ENCODE measurements at regions not wholly inside any gene's neighbourhood (a gene's known extent, or its start where the extent isn't known, plus 50 kb on each side); places are given as distances from the start of the nearest gene placed in this dataset.
"Not testable (repeated sequence)": the region's sequence is repeated elsewhere in the genome, so short reads cannot be mapped to it uniquely, and the experiment has no call there.

GRCh38 chr18:59038295-59039039 lies 101.2 kb upstream of the SEC11C start:
- DNase-seq (ENCODE audit: insufficient read length, low spot score): no peak
- peak; percentile 87 for FAIRE-seq
- TF ChIP-seq PAX5 (IDR thresholded peaks at IDR 0.05; ENCODE audit: insufficient read depth, low read length, severe bottlenecking) (no peak), POLR2AphosphoS5 (IDR thresholded peaks at IDR 0.05; ENCODE audit: low read depth, low read length) (no peak)

- DNase-seq (ENCODE audit: insufficient read length, low spot score); FAIRE-seq: not testable (repeated sequence)
These were observed 100.7 kb upstream of the SEC11C start for GRCh38 chr18:59039040-59039320.

DNA sequence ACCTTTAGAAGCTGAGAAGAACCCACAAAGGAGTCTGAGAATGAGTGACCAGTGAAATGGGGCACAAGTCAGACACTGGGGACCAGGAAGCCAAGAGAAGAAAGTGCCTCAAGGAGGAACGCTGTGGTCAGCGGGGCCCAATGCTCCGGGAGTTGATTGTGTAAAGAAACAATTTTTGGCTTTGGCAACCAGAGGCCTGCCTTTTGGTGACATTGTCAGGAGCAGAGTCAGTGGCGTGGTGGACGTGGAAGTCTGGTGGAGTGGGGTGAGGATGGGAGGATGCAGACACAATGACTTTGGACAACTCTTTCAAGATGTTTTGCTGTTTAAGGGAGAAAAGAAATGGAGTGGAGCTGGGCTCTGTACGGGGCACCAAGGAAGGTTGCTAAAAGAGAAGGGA lies 100.2 kb upstream of the SEC11C start:
- DNase-seq (ENCODE audit: insufficient read length, low spot score) (no peak), FAIRE-seq (no peak)
- TF ChIP-seq PAX5 (IDR thresholded peaks at IDR 0.05; ENCODE audit: insufficient read depth, low read length, severe bottlenecking) (no peak), SPI1 (IDR thresholded peaks at IDR 0.05; ENCODE audit: low read depth, low read length) (no peak), POU2F2 (IDR thresholded peaks at IDR 0.05; ENCODE audit: low read depth, low read length) (no peak), POLR2AphosphoS5 (IDR thresholded peaks at IDR 0.05; ENCODE audit: low read depth, low read length) (no peak), TAF1 (IDR thresholded peaks at IDR 0.05; ENCODE audit: low read depth, low read length) (no peak), POLR2A (IDR thresholded peaks at IDR 0.05; ENCODE audit: low read depth, low read length) (no peak)

- TF ChIP-seq SPI1 (IDR thresholded peaks at IDR 0.05; ENCODE audit: low read depth, low read length) (no peak), PAX5 (IDR thresholded peaks at IDR 0.05; ENCODE audit: insufficient read depth, low read length, severe bottlenecking) (no peak), POU2F2 (IDR thresholded peaks at IDR 0.05; ENCODE audit: low read depth, low read length) (no peak), POLR2AphosphoS5 (IDR thresholded peaks at IDR 0.05; ENCODE audit: low read depth, low read length) (no peak), POLR2A (IDR thresholded peaks at IDR 0.05; ENCODE audit: low read depth, low read length) (no peak), TAF1 (IDR thresholded peaks at IDR 0.05; ENCODE audit: low read depth, low read length) (no peak)
These were observed 98.9 kb upstream of the SEC11C start for GRCh38 chr18:59040770-59041148.

DNA sequence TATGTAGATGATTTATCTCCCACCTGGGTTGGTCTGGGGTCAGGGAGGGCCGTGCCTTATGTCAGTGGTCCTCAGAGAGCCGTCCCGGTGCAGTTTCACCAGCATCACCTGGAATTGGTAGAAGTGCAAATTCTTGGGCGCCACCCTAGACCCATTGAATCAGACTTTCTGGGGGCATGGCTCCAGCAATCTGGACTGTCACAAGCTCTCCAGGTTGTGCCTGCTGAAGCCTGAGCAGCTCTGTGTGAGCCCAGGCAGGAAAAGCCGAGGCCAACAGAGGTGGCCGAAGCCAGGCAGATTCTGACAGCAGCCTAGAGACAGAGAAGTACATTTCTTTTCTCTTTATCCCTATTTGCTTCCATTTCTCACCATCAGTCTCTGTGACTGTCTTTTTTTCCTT lies 98.4 kb upstream of the SEC11C start:
- FAIRE-seq: no peak

More at GRCh38 chr18:59040770-59041148, 98.9 kb upstream of the SEC11C start:
- FAIRE-seq: no peak
- DNase-seq (ENCODE audit: insufficient read length, low spot score): no peak

GRCh38 chr18:59041819-59042815 lies 97.6 kb upstream of the SEC11C start:
- no peak for DNase-seq (ENCODE audit: insufficient read length, low spot score)
- TF ChIP-seq TAF1 (IDR thresholded peaks at IDR 0.05; ENCODE audit: low read depth, low read length) (no peak), PAX5 (IDR thresholded peaks at IDR 0.05; ENCODE audit: insufficient read depth, low read length, severe bottlenecking) (no peak), POU2F2 (IDR thresholded peaks at IDR 0.05; ENCODE audit: low read depth, low read length) (no peak), SPI1 (IDR thresholded peaks at IDR 0.05; ENCODE audit: low read depth, low read length) (no peak), POLR2A (IDR thresholded peaks at IDR 0.05; ENCODE audit: low read depth, low read length) (no peak), POLR2AphosphoS5 (IDR thresholded peaks at IDR 0.05; ENCODE audit: low read depth, low read length) (no peak)
- no peak for FAIRE-seq

More for the DNA sequence above, 98.4 kb upstream of the SEC11C start:
- no peak for TF ChIP-seq SPI1 (IDR thresholded peaks at IDR 0.05; ENCODE audit: low read depth, low read length)
- TF ChIP-seq POLR2AphosphoS5 (IDR thresholded peaks at IDR 0.05; ENCODE audit: low read depth, low read length): no peak
- TF ChIP-seq PAX5 (IDR thresholded peaks at IDR 0.05; ENCODE audit: insufficient read depth, low read length, severe bottlenecking): no peak
- TF ChIP-seq POLR2A (IDR thresholded peaks at IDR 0.05; ENCODE audit: low read depth, low read length): no peak
- TF ChIP-seq TAF1 (IDR thresholded peaks at IDR 0.05; ENCODE audit: low read depth, low read length): no peak
- TF ChIP-seq POU2F2 (IDR thresholded peaks at IDR 0.05; ENCODE audit: low read depth, low read length): no peak
- DNase-seq (ENCODE audit: insufficient read length, low spot score): no peak

DNA sequence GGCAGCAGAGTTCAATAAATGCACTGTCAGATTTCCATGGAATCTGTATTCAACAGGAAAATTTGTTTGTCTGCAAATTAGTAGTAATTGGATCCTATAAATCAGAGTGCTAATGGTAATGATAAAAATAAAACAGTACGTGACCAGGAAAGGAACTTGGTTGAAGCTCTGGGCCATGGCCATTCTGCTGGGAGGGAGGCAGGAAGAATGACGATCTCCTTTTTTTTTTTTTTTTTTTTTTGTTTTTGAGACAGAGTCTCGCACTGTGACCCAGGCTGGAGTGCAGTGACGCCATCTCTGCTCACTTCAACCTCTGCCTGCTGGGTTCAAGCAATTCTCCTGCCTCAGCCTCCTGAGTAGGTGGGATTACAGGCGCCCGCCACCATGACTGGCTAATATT lies 94.8 kb upstream of the SEC11C start:
- TF ChIP-seq POLR2A (IDR thresholded peaks at IDR 0.05; ENCODE audit: low read depth, low read length) (no peak), POU2F2 (IDR thresholded peaks at IDR 0.05; ENCODE audit: low read depth, low read length) (no peak), PAX5 (IDR thresholded peaks at IDR 0.05; ENCODE audit: insufficient read depth, low read length, severe bottlenecking) (no peak)

GRCh38 chr18:59047321-59048047 lies 92.2 kb upstream of the SEC11C start:
- TF ChIP-seq SPI1 (IDR thresholded peaks at IDR 0.05; ENCODE audit: low read depth, low read length): no peak
- TF ChIP-seq PAX5 (IDR thresholded peaks at IDR 0.05; ENCODE audit: insufficient read depth, low read length, severe bottlenecking): no peak
- no peak for TF ChIP-seq TAF1 (IDR thresholded peaks at IDR 0.05; ENCODE audit: low read depth, low read length)
- TF ChIP-seq POLR2A (IDR thresholded peaks at IDR 0.05; ENCODE audit: low read depth, low read length): no peak
- no peak for TF ChIP-seq POLR2AphosphoS5 (IDR thresholded peaks at IDR 0.05; ENCODE audit: low read depth, low read length)
- no peak for TF ChIP-seq POU2F2 (IDR thresholded peaks at IDR 0.05; ENCODE audit: low read depth, low read length)
- DNase-seq (ENCODE audit: insufficient read length, low spot score) (no peak), FAIRE-seq (no peak)

More for the DNA sequence above, 94.8 kb upstream of the SEC11C start:
- DNase-seq (ENCODE audit: insufficient read length, low spot score) (no peak), FAIRE-seq (no peak)

- DNase-seq (ENCODE audit: insufficient read length, low spot score) (no peak), FAIRE-seq (no peak)
- no peak for TF ChIP-seq POLR2A (IDR thresholded peaks at IDR 0.05; ENCODE audit: low read depth, low read length)
- TF ChIP-seq POLR2AphosphoS5 (IDR thresholded peaks at IDR 0.05; ENCODE audit: low read depth, low read length): no peak
- no peak for TF ChIP-seq PAX5 (IDR thresholded peaks at IDR 0.05; ENCODE audit: insufficient read depth, low read length, severe bottlenecking)
- TF ChIP-seq SPI1 (IDR thresholded peaks at IDR 0.05; ENCODE audit: low read depth, low read length): no peak
- TF ChIP-seq POU2F2 (IDR thresholded peaks at IDR 0.05; ENCODE audit: low read depth, low read length): no peak
- TF ChIP-seq TAF1 (IDR thresholded peaks at IDR 0.05; ENCODE audit: low read depth, low read length): no peak
These were observed 91.7 kb upstream of the SEC11C start for GRCh38 chr18:59048048-59048363.
